Sigmoid colon (tissue), 4 donors: ENCODE measurements at regions not wholly inside any gene's neighbourhood (a gene's known extent, or its start where the extent isn't known, plus 50 kb on each side); places are given as distances from the start of the nearest gene placed in this dataset.

ENCODE experiments used
- CTCF ChIP-seq, 4 experiments: fragments of 450-650 bp in 3 of 4; fragments of 200-600 bp in 1 of 4; IDR thresholded peaks; one replicate each; pipeline ENCODE4 v1.5.1; 2016 to 2019; ENCODE audit warnings: antibody characterized with exemption in 4 of 4, mild to moderate bottlenecking in 3 of 4, moderate library complexity in 2 of 4
- POLR2A ChIP-seq, 2 donors: fragments of 450-650 bp; IDR thresholded peaks; one replicate each; pipeline ENCODE4 v1.6.1; 2016; ENCODE audit warnings: antibody characterized with exemption in 2 of 2, mild to moderate bottlenecking in 2 of 2, moderate library complexity in 2 of 2
- POLR2AphosphoS5 ChIP-seq, 4 donors: sonication (generic); formaldehyde crosslinking; IDR thresholded peaks; one replicate each; pipeline ENCODE4 v1.6.1; 2017; ENCODE audit warnings: antibody characterized with exemption in 4 of 4

- TF ChIP-seq CTCF (IDR thresholded peaks at IDR 0.05) (no peak), POLR2AphosphoS5 (IDR thresholded peaks at IDR 0.05) (no peak), POLR2A (IDR thresholded peaks at IDR 0.05) (no peak)
Measured at GRCh38 chr14:86388216-86388615, 858.3 kb downstream of the FLRT2 start.
